ENCODE measurements at regions not wholly inside any gene's neighbourhood (a gene's known extent, or its start where the extent isn't known, plus 50 kb on each side); places are given as distances from the start of the nearest gene placed in this dataset.

DNA sequence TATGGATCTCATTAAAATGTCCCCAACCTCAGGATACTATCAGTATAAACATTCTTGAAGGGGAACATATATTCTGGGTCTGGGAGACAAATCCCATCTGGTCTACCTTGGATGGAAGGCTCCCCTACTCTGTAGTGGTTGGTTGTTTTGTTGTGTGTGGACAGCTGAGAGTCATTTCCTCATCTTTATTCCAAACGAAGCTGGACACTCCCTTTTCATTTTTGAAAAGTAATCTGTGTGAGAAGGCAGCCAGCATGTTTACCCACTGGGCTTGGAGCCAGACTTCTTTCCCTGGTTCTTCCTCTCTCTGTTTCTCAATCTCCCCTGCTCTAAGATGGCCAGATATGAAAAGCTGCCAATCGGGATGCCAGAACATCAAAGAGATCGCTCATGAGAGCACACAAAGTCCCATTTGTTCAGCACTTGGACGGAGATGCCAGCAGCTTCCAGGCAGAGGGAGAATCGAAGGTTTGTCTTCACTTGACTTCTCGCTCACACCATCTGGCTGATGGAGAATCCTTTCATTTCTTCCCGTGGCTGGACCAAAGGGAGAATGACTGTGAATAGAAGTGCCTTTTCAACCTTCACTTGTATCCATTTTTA is 108.1 kb upstream of the AGR3 start:
- Mint-ChIP-seq H3K27me3 (no peaks in the 10 kb centered on the region), H3K27ac (no peak overlapping the region), H3K36me3 (ENCODE audit: low read depth) (no peaks in the 10 kb centered on the region), H3K4me1 (ENCODE audit: low read depth) (no peaks in the 10 kb centered on the region), H3K4me3 (no peak overlapping the region), H3K9me3 (no peaks in the 10 kb centered on the region)
- no peaks in the 10 kb centered on the region for H3K9me3 ChIP-seq (ENCODE audit: control insufficient read depth in 1 of 2, insufficient read depth in 1 of 2, low read length in 2 of 2)
- POLR2A ChIA-PET: no interaction called here
- H3K27ac ChIP-seq (ENCODE audit: low read depth in 1 of 2, low read length in 2 of 2): no peak overlapping the region
- CTCF ChIA-PET: no interaction called here
- intact Hi-C loops (cut with DNase I, micrococcal nuclease): loop anchor here in 1 of 2 experiments (10.0 kb wide), 2 partner anchors 535 to 655 kb away; no protein-coding TSS in a partner anchor
- ATAC-seq (ENCODE audit: poor library complexity): no peak
- no peaks in the 10 kb centered on the region for H3K36me3 ChIP-seq (ENCODE audit: insufficient read depth, low read length)
- H3K27me3 ChIP-seq (ENCODE audit: control insufficient read depth in 1 of 2, insufficient read depth in 2 of 2, low read length in 2 of 2): no peaks in the 10 kb centered on the region
- TF ChIP-seq, protein P1, sequence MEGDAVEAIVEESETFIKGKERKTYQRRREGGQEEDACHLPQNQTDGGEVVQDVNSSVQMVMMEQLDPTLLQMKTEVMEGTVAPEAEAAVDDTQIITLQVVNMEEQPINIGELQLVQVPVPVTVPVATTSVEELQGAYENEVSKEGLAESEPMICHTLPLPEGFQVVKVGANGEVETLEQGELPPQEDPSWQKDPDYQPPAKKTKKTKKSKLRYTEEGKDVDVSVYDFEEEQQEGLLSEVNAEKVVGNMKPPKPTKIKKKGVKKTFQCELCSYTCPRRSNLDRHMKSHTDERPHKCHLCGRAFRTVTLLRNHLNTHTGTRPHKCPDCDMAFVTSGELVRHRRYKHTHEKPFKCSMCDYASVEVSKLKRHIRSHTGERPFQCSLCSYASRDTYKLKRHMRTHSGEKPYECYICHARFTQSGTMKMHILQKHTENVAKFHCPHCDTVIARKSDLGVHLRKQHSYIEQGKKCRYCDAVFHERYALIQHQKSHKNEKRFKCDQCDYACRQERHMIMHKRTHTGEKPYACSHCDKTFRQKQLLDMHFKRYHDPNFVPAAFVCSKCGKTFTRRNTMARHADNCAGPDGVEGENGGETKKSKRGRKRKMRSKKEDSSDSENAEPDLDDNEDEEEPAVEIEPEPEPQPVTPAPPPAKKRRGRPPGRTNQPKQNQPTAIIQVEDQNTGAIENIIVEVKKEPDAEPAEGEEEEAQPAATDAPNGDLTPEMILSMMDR (IDR thresholded peaks at IDR 0.05): no peak
- H3K4me3 ChIP-seq (ENCODE audit: low read length): no peak overlapping the region
- no peaks in the 10 kb centered on the region for H3K4me1 ChIP-seq (ENCODE audit: insufficient read depth, low read length)
- DNase-seq: no peak

GRCh38 chr7:16991551-16991950 is 109.8 kb upstream of the AGR3 start:
- H3K27ac Mint-ChIP-seq: no peak overlapping the region
- intact Hi-C loops (cut with DNase I, micrococcal nuclease): no loop called here
- TF ChIP-seq, protein P1 (IDR thresholded peaks at IDR 0.05): no peak
- ATAC-seq (ENCODE audit: poor library complexity) (no peak), DNase-seq (no peak)
- no peaks in the 10 kb centered on the region for H3K4me1 ChIP-seq (ENCODE audit: insufficient read depth, low read length)
- no peak overlapping the region for H3K4me3 Mint-ChIP-seq
- ChIA-PET POLR2A (no interaction called here), CTCF (no interaction called here)
- no peaks in the 10 kb centered on the region for H3K27me3 ChIP-seq (ENCODE audit: control insufficient read depth in 1 of 2, insufficient read depth in 2 of 2, low read length in 2 of 2)
- no peak overlapping the region for H3K4me3 ChIP-seq (ENCODE audit: low read length)
- no peak overlapping the region for H3K27ac ChIP-seq (ENCODE audit: low read depth in 1 of 2, low read length in 2 of 2)
- no peaks in the 10 kb centered on the region for H3K27me3 Mint-ChIP-seq
- H3K4me1 Mint-ChIP-seq (ENCODE audit: low read depth): no peaks in the 10 kb centered on the region
- H3K9me3 Mint-ChIP-seq: peaks cover 2% of the 10 kb centered on the region
- H3K36me3 Mint-ChIP-seq (ENCODE audit: low read depth): no peaks in the 10 kb centered on the region
- H3K9me3 ChIP-seq (ENCODE audit: control insufficient read depth in 1 of 2, insufficient read depth in 1 of 2, low read length in 2 of 2): no peaks in the 10 kb centered on the region
- no peaks in the 10 kb centered on the region for H3K36me3 ChIP-seq (ENCODE audit: insufficient read depth, low read length)

DNA sequence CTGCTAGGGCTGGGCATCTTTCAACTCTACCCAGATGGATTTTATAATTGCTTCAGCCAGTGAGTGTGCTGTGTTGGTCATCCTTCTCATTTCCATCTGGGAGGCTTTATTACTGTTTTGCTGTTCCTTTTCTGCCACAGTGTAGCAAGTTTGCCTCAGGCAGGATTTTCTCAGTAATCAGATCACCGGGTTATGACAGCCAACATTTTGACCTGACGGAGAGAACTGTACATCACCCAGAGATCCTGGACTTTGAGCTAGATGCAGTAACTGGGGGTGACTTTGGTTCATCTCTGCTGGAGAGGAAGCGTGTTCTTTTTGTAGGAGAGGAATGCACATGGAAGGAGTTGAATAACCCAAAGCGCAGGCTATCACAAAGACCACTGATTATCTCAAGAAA is 111.8 kb upstream of the AGR3 start:
- no peaks in the 10 kb centered on the region for H3K4me1 Mint-ChIP-seq (ENCODE audit: low read depth)
- ATAC-seq (ENCODE audit: poor library complexity) (no peak), DNase-seq (no peak)
- TF ChIP-seq, protein P1 (IDR thresholded peaks at IDR 0.05): no peak
- H3K4me1 ChIP-seq (ENCODE audit: insufficient read depth, low read length): no peaks in the 10 kb centered on the region
- H3K36me3 ChIP-seq (ENCODE audit: insufficient read depth, low read length): no peaks in the 10 kb centered on the region
- no peak overlapping the region for H3K4me3 Mint-ChIP-seq
- no peaks in the 10 kb centered on the region for H3K27me3 Mint-ChIP-seq
- H3K27ac Mint-ChIP-seq: no peak overlapping the region
- ChIA-PET POLR2A (no interaction called here), CTCF (no interaction called here)
- H3K4me3 ChIP-seq (ENCODE audit: low read length): no peak overlapping the region
- intact Hi-C loops (cut with DNase I, micrococcal nuclease): no loop called here
- H3K27ac ChIP-seq (ENCODE audit: low read depth in 1 of 2, low read length in 2 of 2): no peak overlapping the region
- H3K36me3 Mint-ChIP-seq (ENCODE audit: low read depth): no peaks in the 10 kb centered on the region
- H3K9me3 ChIP-seq (ENCODE audit: control insufficient read depth in 1 of 2, insufficient read depth in 1 of 2, low read length in 2 of 2): no peaks in the 10 kb centered on the region
- no peaks in the 10 kb centered on the region for H3K27me3 ChIP-seq (ENCODE audit: control insufficient read depth in 1 of 2, insufficient read depth in 2 of 2, low read length in 2 of 2)
- peaks cover 4% of the 10 kb centered on the region for H3K9me3 Mint-ChIP-seq

Data from CD4-positive, alpha-beta T cell (primary cell).